ENCODE measurements at regions not wholly inside any gene's neighbourhood (a gene's known extent, or its start where the extent isn't known, plus 50 kb on each side); places are given as distances from the start of the nearest gene placed in this dataset.

- TF ChIP-seq EZH2 (IDR thresholded peaks at IDR 0.05; ENCODE audit: insufficient read depth, poor library complexity, severe bottlenecking): no peak
- no peak for TF ChIP-seq EZH2phosphoT487 (IDR thresholded peaks at IDR 0.05; ENCODE audit: insufficient read depth, low read depth)
- no peaks in the 10 kb centered on the region for H4K20me1 ChIP-seq (ENCODE audit: insufficient read depth)
- H3K9ac ChIP-seq: no peak overlapping the region
- no peaks in the 10 kb centered on the region for H3K36me3 ChIP-seq (ENCODE audit: low read depth)
- in situ Hi-C loops (cut with MboI): no loop called here
- DNase-seq: no peak
- no peak overlapping the region for H3K4me2 ChIP-seq (ENCODE audit: unreplicated experiment)
- H3K4me3 ChIP-seq: no peak overlapping the region
- 53 to 55% methylated on average over 3 of the region's 3 CpGs for WGBS, 2 experiments (ENCODE audit: low coverage in 1 of 2, low lambda C conversion rate in 2 of 2, missing lambda C conversion rate in 2 of 2)
- no peaks in the 10 kb centered on the region for H3K79me2 ChIP-seq (ENCODE audit: insufficient read depth)
- no peaks in the 10 kb centered on the region for H3K27me3 ChIP-seq (replicated peaks; ENCODE audit: insufficient read depth)
- H3F3A ChIP-seq (ENCODE audit: insufficient read depth): 0 out of 2 replicates have a peak, but pooled peaks cover 4% of the 10 kb centered on the region
- H2AFZ ChIP-seq: no peak overlapping the region; the same call in 1 of the 2 replicates
- no peak overlapping the region for H3K27ac ChIP-seq
- no peaks in the 10 kb centered on the region for H3K9me3 ChIP-seq (ENCODE audit: low read depth)
- no peaks in the 10 kb centered on the region for H3K9me2 ChIP-seq (ENCODE audit: insufficient read depth)
- peaks cover 5% of the 10 kb centered on the region for H3K4me1 ChIP-seq (ENCODE audit: insufficient read depth)
Observed at GRCh38 chr6:82584856-82585255, 221.2 kb downstream of the TPBG start.

- Histone ChIP-seq H3K9me2 (ENCODE audit: insufficient read depth) (no peaks in the 10 kb centered on the region), H3K9ac (no peak overlapping the region), H3K9me3 (ENCODE audit: low read depth) (no peaks in the 10 kb centered on the region), H3K27me3 (replicated peaks; ENCODE audit: insufficient read depth) (no peaks in the 10 kb centered on the region), H4K20me1 (ENCODE audit: insufficient read depth) (no peaks in the 10 kb centered on the region), H3K4me3 (no peak overlapping the region), H3K27ac (no peak overlapping the region), H3F3A (ENCODE audit: insufficient read depth) (0 out of 2 replicates have a peak, but pooled peaks cover 8% of the 10 kb centered on the region), H3K4me2 (ENCODE audit: unreplicated experiment) (no peak overlapping the region), H3K36me3 (ENCODE audit: low read depth) (no peaks in the 10 kb centered on the region), H2AFZ (no peak overlapping the region), H3K79me2 (ENCODE audit: insufficient read depth) (no peaks in the 10 kb centered on the region), H3K4me1 (ENCODE audit: insufficient read depth) (peaks cover 11% of the 10 kb centered on the region)
- 96 to 99% methylated on average over 3 of the region's 3 CpGs for WGBS, 2 experiments (ENCODE audit: low coverage in 1 of 2, low lambda C conversion rate in 2 of 2, missing lambda C conversion rate in 2 of 2)
- no peak for TF ChIP-seq EZH2phosphoT487 (IDR thresholded peaks at IDR 0.05; ENCODE audit: insufficient read depth, low read depth)
- TF ChIP-seq EZH2 (IDR thresholded peaks at IDR 0.05; ENCODE audit: insufficient read depth, poor library complexity, severe bottlenecking): no peak
- DNase-seq: no peak
- in situ Hi-C loops (cut with MboI): no loop called here
Observed at GRCh38 chr6:82588020-82588419, 224.4 kb downstream of the TPBG start.

DNA sequence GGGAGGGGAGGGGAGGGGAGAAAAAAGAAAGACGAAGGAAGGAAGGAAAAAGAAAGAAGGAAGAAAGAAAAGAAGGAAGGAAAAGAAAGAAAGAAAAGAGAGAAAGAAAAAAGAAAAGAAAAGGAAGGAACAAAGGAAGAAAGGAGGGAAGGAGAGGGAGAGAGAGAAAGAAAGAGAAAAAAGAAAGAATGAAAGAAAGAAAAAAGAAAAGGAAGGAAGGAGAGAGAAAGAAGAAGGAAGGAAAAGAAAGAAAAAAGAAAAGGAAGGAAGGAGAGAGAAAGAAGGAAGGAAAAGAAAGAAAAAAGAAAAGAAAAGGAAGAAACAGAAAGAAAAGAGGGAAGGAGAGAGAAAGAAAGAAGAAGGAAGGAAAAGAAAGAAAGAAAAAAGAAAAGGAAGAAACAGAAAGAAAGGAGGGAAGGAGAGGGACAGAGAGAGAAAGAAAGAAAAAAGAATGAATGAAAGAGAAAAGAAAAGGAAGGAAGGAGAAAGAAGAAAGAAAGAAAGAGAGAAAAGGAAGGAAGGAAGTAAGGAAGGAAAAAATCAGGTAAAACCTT, 225.3 kb downstream of the TPBG start:
- H3F3A ChIP-seq (ENCODE audit: insufficient read depth): 0 out of 2 replicates have a peak, but pooled peaks cover 8% of the 10 kb centered on the region
- H3K27ac ChIP-seq: no peak overlapping the region
- H3K27me3 ChIP-seq (replicated peaks; ENCODE audit: insufficient read depth): no peaks in the 10 kb centered on the region
- H3K9me3 ChIP-seq (ENCODE audit: low read depth): no peaks in the 10 kb centered on the region
- in situ Hi-C loops (cut with MboI): no loop called here
- peaks cover 11% of the 10 kb centered on the region for H3K4me1 ChIP-seq (ENCODE audit: insufficient read depth)
- no peaks in the 10 kb centered on the region for H3K36me3 ChIP-seq (ENCODE audit: low read depth)
- no peak overlapping the region for H3K4me2 ChIP-seq (ENCODE audit: unreplicated experiment)
- TF ChIP-seq EZH2 (IDR thresholded peaks at IDR 0.05; ENCODE audit: insufficient read depth, poor library complexity, severe bottlenecking): no peak
- H3K9me2 ChIP-seq (ENCODE audit: insufficient read depth): no peaks in the 10 kb centered on the region
- no peak for DNase-seq
- no peak overlapping the region for H2AFZ ChIP-seq
- no peak overlapping the region for H3K9ac ChIP-seq
- no peaks in the 10 kb centered on the region for H4K20me1 ChIP-seq (ENCODE audit: insufficient read depth)
- no peaks in the 10 kb centered on the region for H3K79me2 ChIP-seq (ENCODE audit: insufficient read depth)
- H3K4me3 ChIP-seq: no peak overlapping the region
- WGBS, 2 experiments (ENCODE audit: low coverage in 1 of 2, low lambda C conversion rate in 2 of 2, missing lambda C conversion rate in 2 of 2): 50 to 64% methylated on average over 1 of the region's 1 CpG

DNA sequence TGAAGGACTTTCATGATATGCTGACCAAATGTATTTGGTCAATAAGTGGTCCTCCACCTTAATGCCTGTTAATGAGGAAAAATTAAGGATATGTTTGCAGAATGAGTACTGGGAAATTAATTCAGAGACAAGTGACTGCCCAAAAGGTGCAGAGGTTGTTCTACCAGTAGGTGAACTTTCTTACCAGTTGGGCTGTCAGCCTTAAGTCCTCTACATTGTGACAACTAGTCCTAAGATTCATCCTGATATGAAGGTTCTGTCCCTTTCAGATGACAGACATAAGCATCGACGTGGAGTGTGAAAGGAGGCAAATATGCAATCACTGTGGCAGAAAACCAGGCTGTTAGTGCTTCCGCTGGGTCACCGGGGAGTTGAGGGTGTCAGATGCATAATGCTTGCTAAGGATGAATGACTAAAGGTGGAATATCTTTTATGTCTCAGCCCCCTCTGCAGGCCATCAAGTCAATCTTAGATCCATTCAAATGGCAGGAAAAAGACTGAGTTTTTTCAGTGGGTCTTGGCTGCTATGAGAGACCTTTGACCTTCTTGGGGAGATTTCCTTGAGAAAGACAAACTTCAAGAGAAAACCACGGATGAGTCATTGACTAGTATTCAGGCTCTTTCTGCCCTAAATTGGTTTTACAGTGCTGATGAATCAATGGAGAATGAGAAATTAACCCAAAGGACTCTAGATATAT, 226.0 kb downstream of the TPBG start:
- Histone ChIP-seq H2AFZ (no peak overlapping the region), H3K36me3 (ENCODE audit: low read depth) (no peaks in the 10 kb centered on the region), H3K9me3 (ENCODE audit: low read depth) (no peaks in the 10 kb centered on the region), H3K79me2 (ENCODE audit: insufficient read depth) (no peaks in the 10 kb centered on the region), H4K20me1 (ENCODE audit: insufficient read depth) (no peaks in the 10 kb centered on the region), H3K4me1 (ENCODE audit: insufficient read depth) (peaks cover 11% of the 10 kb centered on the region), H3K4me2 (ENCODE audit: unreplicated experiment) (no peak overlapping the region), H3K4me3 (no peak overlapping the region), H3K9ac (no peak overlapping the region), H3F3A (ENCODE audit: insufficient read depth) (0 out of 2 replicates have a peak, but pooled peaks cover 8% of the 10 kb centered on the region), H3K27ac (no peak overlapping the region), H3K9me2 (ENCODE audit: insufficient read depth) (no peaks in the 10 kb centered on the region), H3K27me3 (replicated peaks; ENCODE audit: insufficient read depth) (no peaks in the 10 kb centered on the region)
- peak; percentile 84 for DNase-seq
- TF ChIP-seq EZH2 (IDR thresholded peaks at IDR 0.05; ENCODE audit: insufficient read depth, poor library complexity, severe bottlenecking): no peak
- TF ChIP-seq EZH2phosphoT487 (IDR thresholded peaks at IDR 0.05; ENCODE audit: insufficient read depth, low read depth): no peak
- in situ Hi-C loops (cut with MboI): no loop called here
- WGBS, 2 experiments (ENCODE audit: low coverage in 1 of 2, low lambda C conversion rate in 2 of 2, missing lambda C conversion rate in 2 of 2): 21 to 26% methylated on average over 5 of the region's 5 CpGs

Data from GM23248 (cell line).